Duodenal mucosa (tissue), 2 donors: ENCODE measurements at regions not wholly inside any gene's neighbourhood (a gene's known extent, or its start where the extent isn't known, plus 50 kb on each side); places are given as distances from the start of the nearest gene placed in this dataset.
"Not testable (repeated sequence)": the region's sequence is repeated elsewhere in the genome, so short reads cannot be mapped to it uniquely, and the experiment has no call there.

ENCODE experiments used
- H3K27ac ChIP-seq: one replicate; pipeline ENCODE4 v1.7.0; 2013; ENCODE audit warnings: low read depth, low read length
- H3K27me3 ChIP-seq, 2 donors: one replicate each; pipeline ENCODE4 v1.7.0; 2013; ENCODE audit warnings: low read length in 2 of 2, control low read depth in 1 of 2; ENCODE audit not compliant: insufficient read depth in 2 of 2, control insufficient read depth in 1 of 2
- H3K36me3 ChIP-seq, 2 donors: one replicate each; pipeline ENCODE4 v1.7.0; 2013; ENCODE audit warnings: low read length in 2 of 2, control low read depth in 1 of 2; ENCODE audit not compliant: insufficient read depth in 2 of 2, control insufficient read depth in 1 of 2
- H3K4me1 ChIP-seq, 2 donors: one replicate each; pipeline ENCODE4 v1.7.0; 2013; ENCODE audit warnings: low read length in 2 of 2, control low read depth in 1 of 2; ENCODE audit not compliant: insufficient read depth in 2 of 2, control insufficient read depth in 1 of 2
- H3K4me3 ChIP-seq, 2 donors: one replicate each; pipeline ENCODE4 v1.7.0; 2013; ENCODE audit warnings: low read length in 2 of 2, low read depth in 1 of 2
- H3K9ac ChIP-seq, 2 donors: one replicate each; pipeline ENCODE4 v1.7.0; 2013; ENCODE audit warnings: low read length in 2 of 2, low read depth in 1 of 2
- H3K9me3 ChIP-seq, 2 donors: one replicate each; pipeline ENCODE4 v1.7.0; 2013; ENCODE audit warnings: low read length in 2 of 2, control low read depth in 1 of 2; ENCODE audit not compliant: control insufficient read depth in 1 of 2

- Histone ChIP-seq H3K4me3 (no peak overlapping the region), H3K27ac (no peak overlapping the region), H3K9me3 (peaks cover 5 to 9% of the 10 kb centered on the region in 2 donors), H3K27me3 (no peaks in the 10 kb centered on the region), H3K9ac (no peak overlapping the region), H3K36me3 (no peaks in the 10 kb centered on the region), H3K4me1 (no peaks in the 10 kb centered on the region)
Measured at GRCh38 chr11:50088231-50088630, 55.6 kb downstream of the OR4C45 start.

- H3K9ac ChIP-seq = no peak overlapping the region
- H3K27me3 ChIP-seq = no peaks in the 10 kb centered on the region
- peaks cover 1 to 4% of the 10 kb centered on the region in 2 donors for H3K9me3 ChIP-seq
- no peaks in the 10 kb centered on the region for H3K36me3 ChIP-seq
- H3K27ac ChIP-seq = no peak overlapping the region
- no peaks in the 10 kb centered on the region for H3K4me1 ChIP-seq
- no peak overlapping the region for H3K4me3 ChIP-seq
Measured at GRCh38 chr11:50098186-50098725, 65.6 kb downstream of the OR4C45 start.

GRCh38 chr11:50102916-50103315 lies 70.2 kb downstream of the OR4C45 start:
- Histone ChIP-seq H3K27ac (no peak overlapping the region), H3K36me3 (no peaks in the 10 kb centered on the region), H3K4me1 (no peaks in the 10 kb centered on the region), H3K9ac (no peak overlapping the region), H3K4me3 (no peak overlapping the region), H3K27me3 (no peaks in the 10 kb centered on the region), H3K9me3 (peaks cover 7 to 9% of the 10 kb centered on the region in 2 donors)

- H3K36me3 ChIP-seq, H3K27me3 ChIP-seq, H3K4me1 ChIP-seq, H3K27ac ChIP-seq, H3K9me3 ChIP-seq, H3K9ac ChIP-seq, H3K4me3 ChIP-seq: not testable (repeated sequence)
Measured at GRCh38 chr11:50140686-50141085, 108.0 kb downstream of the OR4C45 start.

GRCh38 chr11:50146308-50146707 lies 113.6 kb downstream of the OR4C45 start:
- not testable (repeated sequence) for H3K36me3 ChIP-seq, H3K27ac ChIP-seq, H3K9ac ChIP-seq, H3K4me3 ChIP-seq, H3K27me3 ChIP-seq, H3K4me1 ChIP-seq
- H3K9me3 ChIP-seq = peaks cover 8 to 12% of the 10 kb centered on the region in 2 donors

GRCh38 chr11:50147946-50148345 lies 115.3 kb downstream of the OR4C45 start:
- not testable (repeated sequence) for H3K9ac ChIP-seq, H3K27me3 ChIP-seq, H3K27ac ChIP-seq, H3K4me1 ChIP-seq, H3K4me3 ChIP-seq, H3K36me3 ChIP-seq
- peaks cover 8 to 12% of the 10 kb centered on the region in 2 donors for H3K9me3 ChIP-seq

- no peaks in the 10 kb centered on the region for H3K27me3 ChIP-seq
- peaks cover 2 to 16% of the 10 kb centered on the region in 2 donors for H3K9me3 ChIP-seq
- H3K9ac ChIP-seq = no peak overlapping the region
- H3K4me3 ChIP-seq = no peak overlapping the region
- no peaks in the 10 kb centered on the region for H3K36me3 ChIP-seq
- no peak overlapping the region for H3K27ac ChIP-seq
- H3K4me1 ChIP-seq = no peaks in the 10 kb centered on the region
Measured at GRCh38 chr11:50155508-50155907, 122.8 kb downstream of the OR4C45 start.

- H3K9me3 ChIP-seq = peaks cover 12 to 21% of the 10 kb centered on the region in 2 donors
- no peak overlapping the region for H3K27ac ChIP-seq
- no peak overlapping the region for H3K9ac ChIP-seq
- H3K27me3 ChIP-seq = no peaks in the 10 kb centered on the region
- no peaks in the 10 kb centered on the region for H3K36me3 ChIP-seq
- H3K4me3 ChIP-seq = no peak overlapping the region
- H3K4me1 ChIP-seq = no peaks in the 10 kb centered on the region
Measured at GRCh38 chr11:50164050-50164449, 131.4 kb downstream of the OR4C45 start.

- H3K9ac ChIP-seq = no peak overlapping the region
Measured at GRCh38 chr11:50169634-50170033, 137.0 kb downstream of the OR4C45 start.

GRCh38 chr11:50170115-50170514 lies 137.4 kb downstream of the OR4C45 start:
- Histone ChIP-seq H3K9ac (no peak overlapping the region), H3K27ac (no peak overlapping the region), H3K4me1 (no peaks in the 10 kb centered on the region), H3K27me3 (no peaks in the 10 kb centered on the region), H3K4me3 (no peak overlapping the region), H3K36me3 (no peaks in the 10 kb centered on the region), H3K9me3 (peaks cover 8 to 14% of the 10 kb centered on the region in 2 donors)

More at GRCh38 chr11:50169634-50170033, 137.0 kb downstream of the OR4C45 start:
- H3K9me3 ChIP-seq = peaks cover 11 to 14% of the 10 kb centered on the region in 2 donors
- H3K27me3 ChIP-seq = no peaks in the 10 kb centered on the region
- H3K4me1 ChIP-seq = no peaks in the 10 kb centered on the region
- no peak overlapping the region for H3K27ac ChIP-seq
- H3K36me3 ChIP-seq = no peaks in the 10 kb centered on the region
- no peak overlapping the region for H3K4me3 ChIP-seq

- Histone ChIP-seq H3K27ac (no peak overlapping the region), H3K4me3 (no peak overlapping the region), H3K4me1 (no peaks in the 10 kb centered on the region), H3K9me3 (peaks cover 5 to 13% of the 10 kb centered on the region in 2 donors), H3K36me3 (no peaks in the 10 kb centered on the region), H3K9ac (no peak overlapping the region), H3K27me3 (no peaks in the 10 kb centered on the region)
Measured at GRCh38 chr11:50174189-50174588, 141.5 kb downstream of the OR4C45 start.
